NCI-H748 treated with DMSO at 0.1 percent for 48 hours (cell line): ENCODE measurements at regions not wholly inside any gene's neighbourhood (a gene's known extent, or its start where the extent isn't known, plus 50 kb on each side); places are given as distances from the start of the nearest gene placed in this dataset.

Experiments
- DNase-seq: peaks from one replicate; lab custom pipeline; 2025; lab: John Stamatoyannopoulos, UW

DNA sequence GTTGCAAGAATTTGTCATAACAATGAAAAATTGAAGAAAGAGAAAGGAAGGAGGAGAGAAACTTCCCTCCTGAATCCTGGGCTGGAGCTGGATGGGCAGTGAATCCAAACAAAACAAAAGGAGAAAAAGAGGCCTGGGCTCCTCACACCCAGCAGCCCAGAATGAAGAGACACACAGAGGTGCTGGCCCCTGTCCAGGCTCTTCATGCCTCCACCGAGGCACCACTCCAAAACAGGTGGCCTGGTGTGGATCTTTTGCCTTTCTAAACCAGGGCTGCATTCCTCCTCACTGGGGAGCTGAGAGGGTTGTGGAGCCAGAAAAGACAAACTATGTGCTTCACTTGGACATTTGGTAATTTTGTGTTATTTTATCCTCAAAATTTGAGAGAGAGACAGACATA, 76.0 kb downstream of the FAM124B start:
- no peak for DNase-seq

DNA sequence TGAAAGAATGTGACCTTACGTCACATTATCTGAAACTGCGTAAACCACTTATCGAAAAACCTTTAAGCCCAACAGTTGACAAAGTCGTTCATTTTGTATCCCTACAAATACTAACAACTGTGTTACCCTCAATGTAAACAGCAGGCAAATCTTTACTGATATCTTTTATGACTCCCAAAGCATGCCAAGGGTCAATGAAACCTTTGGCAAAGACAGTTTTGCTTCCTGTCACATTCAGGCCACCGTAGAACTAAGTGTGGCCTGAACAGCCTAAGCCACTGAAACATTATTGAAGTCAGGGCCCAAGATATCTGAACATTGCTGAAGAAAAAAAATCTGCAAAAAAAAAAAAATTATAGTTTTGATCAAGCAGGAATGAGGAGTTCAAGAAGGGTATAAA, 77.3 kb downstream of the FAM124B start:
- DNase-seq: no peak

DNA sequence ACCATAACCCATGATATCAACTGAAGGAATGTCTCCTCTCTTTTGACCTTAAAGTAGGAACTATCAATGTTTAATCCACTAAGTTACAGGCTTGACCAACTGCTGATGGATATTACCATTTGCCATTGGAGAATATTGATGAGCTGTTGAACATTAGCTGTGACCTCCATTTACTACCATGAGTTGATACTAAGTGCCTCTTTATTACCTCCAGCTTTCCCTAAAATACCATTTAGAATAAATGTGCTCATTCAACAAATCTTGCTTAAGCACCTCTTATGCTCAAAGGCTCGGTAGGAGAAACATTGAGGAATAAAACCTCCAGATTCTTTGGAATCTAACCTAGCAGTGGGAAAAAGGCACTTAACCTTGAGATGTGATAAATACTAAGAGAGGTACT, 81.2 kb downstream of the FAM124B start:
- DNase-seq: no peak

DNA sequence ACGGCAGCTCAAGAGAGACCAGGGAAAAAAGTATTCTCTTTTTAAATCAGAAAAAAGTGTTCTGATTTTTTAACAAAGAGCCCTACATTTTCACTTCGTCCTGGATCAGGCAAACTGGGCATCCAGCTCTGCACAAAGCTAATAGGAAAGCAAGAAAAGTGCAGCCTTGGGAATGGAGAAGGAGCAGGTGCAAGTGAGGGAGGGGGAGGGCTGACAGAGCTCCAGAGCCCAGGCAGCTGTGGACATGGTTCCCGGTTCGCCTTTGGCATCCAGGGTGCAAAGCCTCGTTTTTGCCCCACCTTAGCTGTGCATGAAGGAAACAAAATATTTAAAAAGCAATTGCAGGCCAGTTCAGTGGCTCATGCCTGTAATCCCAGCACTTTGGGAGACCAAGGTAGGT, 82.2 kb downstream of the FAM124B start:
- DNase-seq: no peak

DNA sequence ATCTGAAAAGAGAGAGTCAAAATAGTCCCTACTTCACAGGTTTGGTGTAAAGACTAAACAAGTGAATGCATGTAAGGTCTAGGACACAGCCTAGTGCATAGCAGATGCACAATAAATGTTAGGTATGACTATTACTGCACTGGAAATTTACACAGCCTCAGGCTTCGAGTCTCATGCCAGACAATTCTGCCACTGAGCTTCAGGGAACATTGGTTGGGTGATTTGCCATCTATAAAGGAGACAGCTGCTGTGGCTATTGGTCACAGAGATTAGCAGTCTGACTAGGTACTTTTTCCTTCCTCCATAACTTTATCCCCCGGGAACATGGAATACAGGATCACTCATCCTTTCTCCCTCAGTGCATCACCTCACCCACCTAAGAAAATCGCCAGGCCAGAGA, 89.2 kb downstream of the FAM124B start:
- DNase-seq: no peak

DNA sequence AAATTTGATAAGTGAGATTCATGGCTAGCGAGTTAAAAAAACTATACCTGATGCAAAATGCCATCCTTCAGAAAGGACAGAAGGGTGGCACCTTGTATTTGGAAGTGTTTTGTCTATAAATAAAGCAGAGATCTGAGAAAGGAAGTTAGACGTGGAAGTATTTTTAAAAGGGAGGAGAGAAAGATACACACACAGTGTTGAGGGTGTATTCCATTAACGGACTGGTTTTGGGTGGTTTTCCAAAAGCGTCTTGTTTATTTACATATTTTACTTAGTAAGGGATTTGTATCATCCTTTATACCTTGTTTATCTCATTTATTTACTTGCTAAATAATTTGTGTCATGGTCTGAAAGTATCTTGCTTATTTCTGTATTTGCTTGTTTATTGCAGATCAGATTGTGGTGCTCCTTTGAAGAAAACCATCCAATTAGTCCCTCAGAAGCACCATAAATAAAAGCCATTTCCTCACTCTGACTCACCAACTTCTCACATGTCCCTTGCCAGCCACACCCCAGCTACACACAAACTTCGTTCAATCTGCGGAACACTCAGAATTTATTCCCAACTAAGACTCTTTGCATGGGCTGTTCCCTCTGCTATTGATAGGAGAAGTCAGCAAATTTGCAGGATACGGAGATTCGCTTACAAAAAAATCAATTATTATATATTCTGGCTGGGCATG, 90.8 kb downstream of the FAM124B start:
- no peak for DNase-seq

DNA sequence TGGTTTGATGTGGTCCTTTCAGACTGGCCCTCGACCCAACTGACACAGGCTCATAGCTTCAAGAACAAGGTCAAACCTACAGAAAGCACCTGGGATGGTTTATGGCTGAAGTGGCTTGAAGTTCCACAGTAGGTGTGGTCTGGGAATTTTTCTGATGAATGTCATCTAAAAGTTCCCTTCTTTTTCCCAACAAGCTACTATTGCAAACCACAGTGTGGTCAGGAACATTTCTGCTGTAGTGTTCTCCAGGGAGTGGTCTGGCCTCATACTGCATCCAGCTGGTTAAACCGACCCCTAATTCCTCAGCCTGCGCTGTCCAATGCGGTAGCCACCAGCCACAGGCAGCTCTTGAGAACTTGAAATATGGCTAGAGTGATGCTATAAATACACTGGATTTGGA, 92.7 kb downstream of the FAM124B start:
- no peak for DNase-seq

DNA sequence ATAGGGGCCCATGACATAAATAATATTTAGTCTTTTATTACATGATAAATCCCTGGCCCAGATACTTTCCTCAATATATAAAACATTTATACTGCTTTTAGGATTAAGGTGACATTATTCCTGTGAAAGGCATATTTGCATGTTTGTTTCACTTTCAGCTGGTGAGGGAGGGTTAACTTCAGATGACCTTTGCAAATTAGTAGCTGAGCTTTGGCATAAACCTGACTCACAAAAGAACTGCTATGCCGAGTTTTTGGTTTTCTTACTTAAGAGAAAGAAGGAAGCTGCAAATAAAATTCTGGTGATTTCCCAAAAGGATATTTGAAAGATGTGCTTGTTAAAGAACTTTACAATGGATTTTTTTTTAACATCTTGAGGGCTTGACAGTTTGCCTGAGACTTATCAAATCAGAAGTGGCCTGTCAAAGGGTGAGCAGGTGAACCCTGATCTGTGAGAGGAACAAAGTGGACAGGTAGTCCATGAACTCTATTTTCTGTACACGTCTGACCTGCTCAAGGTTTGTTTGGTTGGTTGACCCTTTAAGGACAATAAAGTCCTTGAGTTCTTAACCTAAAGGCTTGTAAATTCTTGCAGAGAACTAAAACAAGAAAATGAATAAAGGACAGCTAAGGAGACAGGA, 93.5 kb downstream of the FAM124B start:
- DNase-seq: no peak

DNA sequence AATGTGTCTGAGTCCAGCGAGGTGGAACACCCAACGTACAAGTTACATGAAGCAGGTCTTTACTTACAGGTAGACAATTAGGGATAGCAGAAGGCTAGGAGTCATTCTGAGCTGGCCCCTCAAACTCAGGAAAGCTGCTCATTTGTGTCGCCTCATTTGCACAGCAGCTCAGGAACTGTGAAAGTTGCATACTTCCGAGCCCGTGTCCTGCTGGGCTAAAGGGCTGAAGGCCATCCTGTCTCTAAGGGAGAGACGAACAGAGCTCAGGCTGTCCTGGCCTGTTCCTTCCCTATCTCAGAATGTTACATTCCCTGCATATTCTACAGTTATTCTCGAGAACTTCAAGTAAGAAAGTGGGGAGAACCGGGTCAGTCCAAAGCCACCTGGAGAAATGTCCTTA, 99.0 kb downstream of the FAM124B start:
- DNase-seq: no peak

DNA sequence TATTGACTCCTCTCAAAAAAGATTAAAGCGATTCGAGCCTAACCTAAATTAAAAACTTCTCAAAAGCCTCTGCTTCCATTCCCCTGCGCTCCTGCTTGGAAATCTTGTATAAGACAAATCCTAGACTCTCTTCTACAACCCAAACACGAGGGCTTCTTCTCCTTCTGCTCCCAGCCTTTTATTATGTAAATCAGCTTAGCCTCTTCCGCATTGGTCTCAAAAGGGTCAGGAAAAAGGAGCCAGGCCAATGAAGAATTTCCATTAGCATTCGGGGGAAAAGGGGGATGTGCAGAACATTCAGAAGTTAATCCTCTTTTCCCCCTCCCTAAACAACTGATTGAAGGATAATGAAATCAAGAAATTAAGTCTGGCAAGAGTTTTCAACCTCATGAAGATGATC, 107.9 kb downstream of the FAM124B start:
- DNase-seq: no peak

DNA sequence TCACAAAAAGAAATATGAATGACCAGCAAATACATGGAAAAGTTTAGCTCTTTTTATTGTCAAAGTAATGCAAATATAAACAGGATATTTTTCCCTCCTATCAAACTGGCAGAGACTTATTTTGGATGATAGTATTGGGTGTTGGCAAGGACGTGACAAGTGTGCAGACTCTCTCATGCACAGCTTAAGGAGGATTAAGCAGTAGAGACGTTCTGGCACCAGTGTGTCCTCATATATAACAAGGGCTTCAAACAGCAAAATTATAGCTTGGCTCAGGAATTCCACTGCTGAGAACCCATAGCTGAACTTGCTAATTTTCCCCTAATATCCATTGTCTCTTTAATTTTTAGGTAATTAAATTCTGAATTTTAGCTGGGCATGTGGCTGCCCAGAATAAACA, 114.4 kb downstream of the FAM124B start:
- no peak for DNase-seq

DNA sequence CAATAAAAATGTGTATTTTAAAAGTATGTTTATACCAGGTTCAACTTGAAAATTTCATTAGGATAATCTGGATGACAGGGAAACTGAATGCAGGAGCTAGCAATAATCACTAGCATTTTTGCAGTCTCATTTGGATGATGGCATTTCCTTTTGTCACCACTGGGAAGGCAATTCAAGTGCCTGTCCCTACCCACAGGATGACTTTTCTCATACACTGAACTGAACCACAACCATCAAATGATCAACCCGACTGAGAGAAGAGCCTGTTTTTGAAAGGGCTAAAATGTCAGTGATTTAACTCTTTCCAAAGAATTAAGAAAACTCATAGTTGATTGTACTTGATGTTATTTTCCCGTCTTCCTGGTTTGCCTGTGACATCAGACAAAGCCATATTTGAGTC, 115.0 kb downstream of the FAM124B start:
- no peak for DNase-seq

DNA sequence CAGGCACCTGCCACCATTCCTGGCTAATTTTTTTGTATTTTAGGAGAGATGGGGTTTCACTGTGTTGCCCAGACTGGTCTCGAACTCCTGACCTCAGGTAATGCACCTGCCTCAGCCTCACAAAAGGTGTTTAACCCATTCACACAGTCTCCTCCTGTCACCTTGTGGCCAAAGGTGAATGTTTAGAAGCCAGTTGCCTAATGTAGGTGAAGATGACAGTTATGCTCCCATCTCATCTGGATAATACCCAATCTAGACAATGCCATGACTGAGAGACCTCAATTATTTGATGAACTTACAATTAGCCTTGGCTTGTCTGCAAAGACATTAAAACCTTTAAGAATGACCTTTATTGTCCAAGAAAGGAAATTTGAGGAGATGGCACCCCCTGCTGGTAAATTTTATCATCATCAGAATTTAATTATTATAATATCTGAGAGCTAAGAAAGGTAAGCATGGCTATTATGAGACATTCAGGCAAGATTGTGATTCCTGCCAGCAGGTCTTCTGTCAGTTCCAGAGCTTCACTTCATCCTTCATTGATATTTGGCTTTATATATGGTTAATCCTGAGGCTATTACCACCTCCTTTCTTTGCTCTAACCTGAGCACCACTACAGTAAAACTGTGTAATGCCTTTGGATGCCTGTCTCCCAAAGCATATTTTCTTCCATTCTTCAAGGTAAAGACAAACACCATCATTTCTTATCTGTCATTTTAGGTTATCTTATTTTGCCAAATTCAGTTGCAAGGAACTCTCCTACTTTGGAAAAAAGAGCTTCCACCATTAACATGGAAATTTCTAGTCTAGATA, 117.6 kb downstream of the FAM124B start:
- peak; percentile 7 for DNase-seq

DNA sequence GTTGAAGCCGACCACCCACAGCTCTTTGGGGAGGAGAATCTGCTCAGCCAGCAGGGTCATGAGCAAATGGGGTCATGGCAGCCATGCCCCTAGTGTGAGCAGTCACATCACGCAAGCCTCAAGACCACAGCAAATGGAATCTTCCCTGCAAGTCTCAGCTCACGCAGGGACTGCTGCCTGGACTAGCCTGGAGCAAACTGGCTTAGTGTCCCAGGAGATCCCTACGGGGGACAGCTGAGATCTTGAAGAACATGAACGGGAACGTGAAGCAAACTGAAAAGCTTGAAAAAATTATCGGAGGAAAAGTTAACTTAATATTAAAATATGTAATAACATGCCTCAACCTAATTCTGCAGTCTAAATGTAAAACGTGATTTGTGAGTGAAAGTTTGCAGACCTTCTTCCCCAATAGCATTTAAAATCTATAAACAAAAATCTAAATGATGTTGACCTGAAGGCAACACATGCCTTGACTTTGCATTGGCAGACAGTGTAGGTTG, 118.4 kb downstream of the FAM124B start:
- no peak for DNase-seq

DNA sequence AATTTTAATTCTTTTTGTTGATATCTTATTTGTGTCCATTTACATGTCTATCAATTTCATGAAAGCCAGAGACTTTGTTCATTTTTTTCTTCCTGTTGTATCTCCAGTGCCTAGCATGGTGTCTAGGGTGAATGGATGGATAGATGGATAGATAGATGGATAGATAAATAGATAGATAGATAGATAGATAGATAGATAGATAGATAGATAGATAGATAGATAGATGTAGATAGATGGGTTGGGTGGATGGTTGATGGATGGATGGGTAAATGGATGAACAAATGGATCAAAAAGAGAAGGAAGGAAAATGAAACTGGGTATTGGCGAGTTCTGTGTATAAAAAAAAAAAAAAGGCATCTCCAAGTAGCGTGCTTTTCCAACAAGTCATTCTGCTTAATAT, 120.5 kb downstream of the FAM124B start:
- DNase-seq: no peak

DNA sequence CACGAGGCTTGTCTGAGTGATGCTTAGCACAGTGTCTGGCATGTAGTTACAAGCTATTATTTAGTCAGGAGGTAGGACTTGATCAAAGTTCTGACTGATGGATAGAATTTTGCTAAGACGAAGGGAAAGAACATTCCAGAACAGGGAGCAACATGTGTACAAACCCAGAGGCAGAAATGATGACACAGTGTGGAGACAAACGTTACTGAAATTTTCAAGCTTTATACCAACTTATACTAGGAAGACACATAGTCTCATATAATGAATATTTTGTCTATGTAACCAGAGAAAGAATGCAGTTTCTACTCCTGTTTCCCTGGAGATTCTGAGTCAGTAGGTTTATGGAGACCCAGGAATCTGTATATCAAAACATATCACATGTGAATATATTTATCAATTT, 123.4 kb downstream of the FAM124B start:
- no peak for DNase-seq

DNA sequence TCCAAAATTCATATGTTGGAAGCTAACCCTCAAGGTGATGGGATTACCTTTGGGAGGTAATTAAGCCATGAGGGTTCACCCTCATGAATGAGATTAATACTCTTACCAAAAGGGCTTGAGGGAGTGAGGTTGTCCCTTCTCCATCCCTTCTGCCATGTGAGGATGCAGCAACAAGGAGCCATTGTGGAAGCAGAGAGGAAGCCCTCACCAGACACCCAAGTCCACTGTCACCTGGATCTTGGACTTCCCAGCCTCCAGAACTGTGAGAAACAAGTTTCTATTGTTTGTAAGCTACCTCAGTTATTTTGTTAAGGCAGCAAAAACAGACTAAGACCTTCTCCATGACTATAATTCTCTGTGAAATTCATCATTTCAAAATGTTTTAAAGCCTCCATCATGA, 125.7 kb downstream of the FAM124B start:
- no peak for DNase-seq

DNA sequence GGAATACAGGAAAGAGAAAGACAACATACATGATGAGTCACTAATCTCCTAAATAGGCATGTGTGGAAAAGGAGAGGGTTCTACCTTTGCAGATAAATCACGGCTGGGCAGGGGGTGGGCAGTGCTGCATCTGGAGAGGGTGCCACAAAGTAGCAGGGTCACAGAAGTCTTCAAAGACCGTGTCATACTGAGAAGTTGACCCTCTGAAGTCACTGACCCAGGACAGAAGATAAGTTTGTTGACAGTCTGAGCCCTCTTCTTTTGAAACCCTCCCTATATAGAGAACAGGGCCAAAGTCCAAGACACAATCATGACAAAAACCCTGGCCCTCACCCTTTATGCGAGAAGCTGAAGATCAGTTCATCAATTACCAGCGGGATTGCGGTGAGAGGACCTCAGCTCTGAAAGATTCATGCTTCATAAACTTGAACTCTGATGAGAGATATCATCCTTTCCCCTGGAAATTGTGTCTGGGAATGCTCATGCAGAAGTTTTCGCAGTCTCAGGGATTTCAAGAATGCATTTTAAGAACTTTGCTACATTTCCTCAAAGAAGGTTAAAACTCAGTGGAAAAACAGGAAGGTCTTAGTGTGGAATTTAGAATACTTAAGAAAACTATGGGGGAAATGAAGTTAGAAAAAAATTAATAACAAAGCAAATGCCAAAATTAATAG, 129.5 kb downstream of the FAM124B start:
- no peak for DNase-seq

DNA sequence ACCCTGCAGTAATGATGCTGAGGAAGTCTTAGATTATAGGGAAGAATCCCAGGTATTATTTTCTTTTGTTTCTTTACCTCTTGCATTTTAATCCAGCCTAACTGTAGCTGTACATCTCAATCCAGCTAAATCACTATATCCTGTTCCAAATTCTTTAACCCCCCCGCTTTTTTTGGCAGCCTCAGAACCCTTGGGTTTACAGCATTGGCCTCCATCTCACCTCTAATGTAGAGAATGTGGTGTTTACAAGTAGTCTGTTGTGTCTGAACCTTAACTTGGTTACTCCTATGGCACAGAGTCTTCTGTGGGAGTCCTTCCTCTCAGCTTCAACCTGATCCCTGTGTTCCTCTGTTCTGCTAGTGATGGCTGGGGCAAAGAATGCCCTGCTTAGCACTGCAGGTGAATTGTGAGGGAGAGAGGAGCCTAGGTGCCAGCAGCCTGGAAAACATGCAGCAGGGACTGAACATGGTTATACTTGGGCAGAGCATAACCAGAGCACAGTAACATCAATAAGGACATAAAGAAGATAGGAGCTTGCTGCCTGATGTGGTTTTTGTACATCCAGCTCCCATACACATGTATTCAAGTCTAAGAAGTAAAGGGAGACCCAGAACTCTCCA, 130.2 kb downstream of the FAM124B start:
- no peak for DNase-seq

DNA sequence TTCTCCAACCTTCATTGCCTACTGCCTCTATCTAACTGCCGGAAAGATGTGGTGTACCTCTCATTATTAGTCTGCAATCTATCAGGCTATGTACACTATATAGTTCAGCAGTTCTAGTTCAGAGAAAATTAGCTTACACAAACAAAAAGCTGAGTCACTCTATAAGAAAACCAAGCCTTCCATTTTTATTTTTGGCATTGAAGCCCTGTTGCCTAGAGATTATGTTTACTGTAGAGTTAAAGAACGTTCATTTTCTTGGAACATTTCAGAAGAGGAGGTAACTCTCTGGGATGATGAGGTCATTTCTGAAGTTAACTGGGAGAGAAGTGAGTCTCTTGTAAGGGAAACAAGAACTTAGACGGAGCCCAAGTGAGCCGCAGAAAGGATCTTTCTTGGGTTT, 133.5 kb downstream of the FAM124B start:
- DNase-seq: no peak

DNA sequence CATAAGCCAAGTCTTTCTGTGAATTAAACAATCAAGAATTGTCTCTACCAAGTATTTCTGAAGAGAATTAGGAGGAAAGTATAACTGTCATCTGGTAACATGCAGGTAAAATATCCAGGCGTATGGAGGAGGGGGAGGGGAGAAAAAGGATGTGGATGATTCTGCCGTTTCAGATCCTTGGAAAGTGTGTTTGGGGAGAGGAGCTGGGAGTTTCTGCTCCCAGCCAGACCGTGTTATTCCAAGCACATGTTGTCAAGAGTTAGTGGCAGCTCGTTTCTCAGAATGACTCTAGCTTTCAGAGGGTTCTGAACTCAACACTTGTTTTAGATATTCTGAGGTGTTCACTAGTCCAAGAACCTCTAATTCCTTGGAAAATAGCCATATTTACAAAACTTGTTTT, 137.6 kb downstream of the FAM124B start:
- no peak for DNase-seq

DNA sequence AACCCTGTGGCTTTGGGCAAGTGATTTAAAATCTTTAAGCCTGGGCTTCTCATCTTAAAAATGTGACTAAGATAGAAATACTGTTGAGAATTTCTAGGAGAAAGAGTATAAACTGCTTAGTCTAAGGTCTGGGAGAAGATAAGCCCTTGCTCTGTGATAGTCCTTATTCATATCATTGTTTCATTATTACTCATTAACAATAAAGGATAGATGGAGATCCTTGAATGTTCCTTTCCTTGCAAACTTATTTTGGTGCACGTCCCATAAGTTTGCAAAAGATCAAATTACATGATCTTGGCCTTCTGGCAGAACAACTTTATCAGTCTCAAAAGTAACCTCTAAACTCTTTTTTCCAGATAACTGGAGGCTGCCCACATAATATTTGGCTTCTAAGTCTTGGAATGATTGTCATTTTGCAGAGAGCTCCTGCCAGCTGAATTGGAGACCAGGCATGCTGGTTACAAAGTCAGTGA, 138.3 kb downstream of the FAM124B start:
- no peak for DNase-seq
